ENCODE measurements at regions not wholly inside any gene's neighbourhood (a gene's known extent, or its start where the extent isn't known, plus 50 kb on each side); places are given as distances from the start of the nearest gene placed in this dataset.

DNA sequence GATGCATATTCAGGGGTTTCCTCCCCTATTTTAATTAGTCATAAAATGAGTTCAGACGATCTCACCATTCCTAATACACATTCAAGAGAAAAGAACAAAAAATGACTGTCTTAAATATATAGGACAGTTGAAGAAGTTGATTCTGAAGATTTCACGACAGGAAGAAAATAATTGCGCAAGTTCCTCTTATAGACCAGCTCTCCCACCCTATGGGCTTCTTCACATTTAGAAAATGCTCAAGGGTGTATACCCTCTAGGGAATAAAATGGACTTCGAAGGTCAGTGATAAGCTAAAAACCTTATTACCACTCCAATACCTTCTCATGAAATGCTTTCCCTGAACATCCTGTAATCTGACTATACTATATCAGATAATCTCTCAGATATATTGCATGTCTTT is 149.2 kb upstream of the TEX13C start:
- TF ChIP-seq, protein P1, sequence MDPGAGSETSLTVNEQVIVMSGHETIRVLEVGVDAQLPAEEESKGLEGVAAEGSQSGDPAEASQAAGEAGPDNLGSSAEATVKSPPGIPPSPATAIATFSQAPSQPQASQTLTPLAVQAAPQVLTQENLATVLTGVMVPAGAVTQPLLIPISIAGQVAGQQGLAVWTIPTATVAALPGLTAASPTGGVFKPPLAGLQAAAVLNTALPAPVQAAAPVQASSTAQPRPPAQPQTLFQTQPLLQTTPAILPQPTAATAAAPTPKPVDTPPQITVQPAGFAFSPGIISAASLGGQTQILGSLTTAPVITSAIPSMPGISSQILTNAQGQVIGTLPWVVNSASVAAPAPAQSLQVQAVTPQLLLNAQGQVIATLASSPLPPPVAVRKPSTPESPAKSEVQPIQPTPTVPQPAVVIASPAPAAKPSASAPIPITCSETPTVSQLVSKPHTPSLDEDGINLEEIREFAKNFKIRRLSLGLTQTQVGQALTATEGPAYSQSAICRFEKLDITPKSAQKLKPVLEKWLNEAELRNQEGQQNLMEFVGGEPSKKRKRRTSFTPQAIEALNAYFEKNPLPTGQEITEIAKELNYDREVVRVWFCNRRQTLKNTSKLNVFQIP (CRISPR knock-in tag; IDR thresholded peaks at IDR 0.05; ENCODE audit: borderline replicate concordance, low read depth), result no peak
- TF ChIP-seq SNAI2 (CRISPR knock-in tag; IDR thresholded peaks at IDR 0.05) (no peak), OSR1 (CRISPR knock-in tag; IDR thresholded peaks at IDR 0.05) (no peak), RARB (CRISPR knock-in tag; IDR thresholded peaks at IDR 0.05) (no peak), ZNF70 (CRISPR knock-in tag; IDR thresholded peaks at IDR 0.05) (no peak), TCF4 (CRISPR knock-in tag; IDR thresholded peaks at IDR 0.05; ENCODE audit: borderline replicate concordance) (no peak), ZFP3 (CRISPR knock-in tag; IDR thresholded peaks at IDR 0.05) (no peak), CSDC2 (CRISPR knock-in tag; IDR thresholded peaks at IDR 0.05) (no peak), ESRRG (CRISPR knock-in tag; IDR thresholded peaks at IDR 0.05) (no peak), ISL1 (CRISPR knock-in tag; IDR thresholded peaks at IDR 0.05) (no peak), ZNF8 (CRISPR knock-in tag; IDR thresholded peaks at IDR 0.05) (no peak), ZFP30 (CRISPR knock-in tag; IDR thresholded peaks at IDR 0.05) (no peak), GLIS3 (CRISPR knock-in tag; IDR thresholded peaks at IDR 0.05) (no peak), ZC3H10 (CRISPR knock-in tag; IDR thresholded peaks at IDR 0.05) (no peak)
- TF ChIP-seq, protein P2, sequence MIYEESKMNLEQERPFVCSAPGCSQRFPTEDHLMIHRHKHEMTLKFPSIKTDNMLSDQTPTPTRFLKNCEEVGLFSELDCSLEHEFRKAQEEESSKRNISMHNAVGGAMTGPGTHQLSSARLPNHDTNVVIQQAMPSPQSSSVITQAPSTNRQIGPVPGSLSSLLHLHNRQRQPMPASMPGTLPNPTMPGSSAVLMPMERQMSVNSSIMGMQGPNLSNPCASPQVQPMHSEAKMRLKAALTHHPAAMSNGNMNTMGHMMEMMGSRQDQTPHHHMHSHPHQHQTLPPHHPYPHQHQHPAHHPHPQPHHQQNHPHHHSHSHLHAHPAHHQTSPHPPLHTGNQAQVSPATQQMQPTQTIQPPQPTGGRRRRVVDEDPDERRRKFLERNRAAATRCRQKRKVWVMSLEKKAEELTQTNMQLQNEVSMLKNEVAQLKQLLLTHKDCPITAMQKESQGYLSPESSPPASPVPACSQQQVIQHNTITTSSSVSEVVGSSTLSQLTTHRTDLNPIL (CRISPR knock-in tag; IDR thresholded peaks at IDR 0.05; ENCODE audit: low read depth), result no peak
- TF ChIP-seq, protein P3, sequence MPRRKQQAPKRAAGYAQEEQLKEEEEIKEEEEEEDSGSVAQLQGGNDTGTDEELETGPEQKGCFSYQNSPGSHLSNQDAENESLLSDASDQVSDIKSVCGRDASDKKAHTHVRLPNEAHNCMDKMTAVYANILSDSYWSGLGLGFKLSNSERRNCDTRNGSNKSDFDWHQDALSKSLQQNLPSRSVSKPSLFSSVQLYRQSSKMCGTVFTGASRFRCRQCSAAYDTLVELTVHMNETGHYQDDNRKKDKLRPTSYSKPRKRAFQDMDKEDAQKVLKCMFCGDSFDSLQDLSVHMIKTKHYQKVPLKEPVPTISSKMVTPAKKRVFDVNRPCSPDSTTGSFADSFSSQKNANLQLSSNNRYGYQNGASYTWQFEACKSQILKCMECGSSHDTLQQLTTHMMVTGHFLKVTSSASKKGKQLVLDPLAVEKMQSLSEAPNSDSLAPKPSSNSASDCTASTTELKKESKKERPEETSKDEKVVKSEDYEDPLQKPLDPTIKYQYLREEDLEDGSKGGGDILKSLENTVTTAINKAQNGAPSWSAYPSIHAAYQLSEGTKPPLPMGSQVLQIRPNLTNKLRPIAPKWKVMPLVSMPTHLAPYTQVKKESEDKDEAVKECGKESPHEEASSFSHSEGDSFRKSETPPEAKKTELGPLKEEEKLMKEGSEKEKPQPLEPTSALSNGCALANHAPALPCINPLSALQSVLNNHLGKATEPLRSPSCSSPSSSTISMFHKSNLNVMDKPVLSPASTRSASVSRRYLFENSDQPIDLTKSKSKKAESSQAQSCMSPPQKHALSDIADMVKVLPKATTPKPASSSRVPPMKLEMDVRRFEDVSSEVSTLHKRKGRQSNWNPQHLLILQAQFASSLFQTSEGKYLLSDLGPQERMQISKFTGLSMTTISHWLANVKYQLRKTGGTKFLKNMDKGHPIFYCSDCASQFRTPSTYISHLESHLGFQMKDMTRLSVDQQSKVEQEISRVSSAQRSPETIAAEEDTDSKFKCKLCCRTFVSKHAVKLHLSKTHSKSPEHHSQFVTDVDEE (CRISPR knock-in tag; IDR thresholded peaks at IDR 0.05), result no peak
- TF ChIP-seq, protein P4, sequence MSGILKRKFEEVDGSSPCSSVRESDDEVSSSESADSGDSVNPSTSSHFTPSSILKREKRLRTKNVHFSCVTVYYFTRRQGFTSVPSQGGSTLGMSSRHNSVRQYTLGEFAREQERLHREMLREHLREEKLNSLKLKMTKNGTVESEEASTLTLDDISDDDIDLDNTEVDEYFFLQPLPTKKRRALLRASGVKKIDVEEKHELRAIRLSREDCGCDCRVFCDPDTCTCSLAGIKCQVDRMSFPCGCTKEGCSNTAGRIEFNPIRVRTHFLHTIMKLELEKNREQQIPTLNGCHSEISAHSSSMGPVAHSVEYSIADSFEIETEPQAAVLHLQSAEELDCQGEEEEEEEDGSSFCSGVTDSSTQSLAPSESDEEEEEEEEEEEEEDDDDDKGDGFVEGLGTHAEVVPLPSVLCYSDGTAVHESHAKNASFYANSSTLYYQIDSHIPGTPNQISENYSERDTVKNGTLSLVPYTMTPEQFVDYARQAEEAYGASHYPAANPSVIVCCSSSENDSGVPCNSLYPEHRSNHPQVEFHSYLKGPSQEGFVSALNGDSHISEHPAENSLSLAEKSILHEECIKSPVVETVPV (CRISPR knock-in tag; IDR thresholded peaks at IDR 0.05), result no peak

DNA sequence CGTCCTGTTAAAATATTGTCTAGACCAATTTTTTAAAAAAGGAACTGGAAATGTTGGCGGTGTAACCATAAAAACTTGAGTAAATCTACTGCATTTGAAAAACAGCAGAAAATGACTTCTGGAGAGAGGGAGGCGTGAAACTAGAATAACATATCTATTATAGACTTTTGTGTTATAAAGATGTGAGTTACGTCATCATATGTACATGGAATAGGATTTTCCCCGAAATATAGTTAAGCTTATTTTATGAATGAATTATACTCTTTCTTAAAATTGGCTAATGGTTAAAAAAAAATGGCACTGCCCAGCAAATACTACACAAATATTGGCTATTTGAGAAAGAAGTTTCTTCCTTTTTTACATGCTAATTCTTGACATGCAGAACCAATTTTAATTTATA is 147.1 kb upstream of the TEX13C start:
- TF ChIP-seq TCF4 (CRISPR knock-in tag; IDR thresholded peaks at IDR 0.05; ENCODE audit: borderline replicate concordance) (no peak), ISL1 (CRISPR knock-in tag; IDR thresholded peaks at IDR 0.05) (no peak), RARB (CRISPR knock-in tag; IDR thresholded peaks at IDR 0.05) (no peak), BACH2 (CRISPR knock-in tag; IDR thresholded peaks at IDR 0.05; ENCODE audit: borderline replicate concordance) (no peak)
- no peak for ATAC-seq

More for the DNA sequence above, 149.2 kb upstream of the TEX13C start:
- no peak for ATAC-seq

DNA sequence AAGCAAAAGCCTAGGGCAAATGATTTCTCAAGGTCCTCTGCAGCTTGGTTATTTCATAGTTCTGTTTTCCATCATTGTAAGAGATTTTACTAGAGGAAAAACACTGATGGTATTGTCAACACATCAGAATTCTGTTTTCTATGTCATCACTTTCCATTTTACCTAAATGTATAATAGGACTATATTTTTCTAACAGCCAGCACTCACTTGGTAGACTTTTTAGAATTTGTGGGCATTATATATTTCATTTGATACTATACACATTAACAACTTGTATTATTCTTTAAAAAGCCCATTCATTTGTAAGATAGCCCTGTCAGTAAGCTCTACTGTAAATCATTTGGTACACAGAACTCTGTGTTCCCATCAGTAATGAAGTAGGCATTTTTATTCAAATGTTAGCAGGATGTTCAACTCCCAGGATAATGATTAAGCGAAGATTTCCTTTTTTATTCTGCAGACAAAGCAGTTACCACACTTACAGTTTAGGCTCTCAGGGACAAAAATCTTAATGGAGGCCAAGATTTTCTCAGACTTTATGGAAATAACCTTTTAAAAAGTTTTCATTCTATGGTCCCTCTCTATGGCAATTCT is 143.6 kb upstream of the TEX13C start:
- ATAC-seq, result no peak
- TF ChIP-seq, protein P5, sequence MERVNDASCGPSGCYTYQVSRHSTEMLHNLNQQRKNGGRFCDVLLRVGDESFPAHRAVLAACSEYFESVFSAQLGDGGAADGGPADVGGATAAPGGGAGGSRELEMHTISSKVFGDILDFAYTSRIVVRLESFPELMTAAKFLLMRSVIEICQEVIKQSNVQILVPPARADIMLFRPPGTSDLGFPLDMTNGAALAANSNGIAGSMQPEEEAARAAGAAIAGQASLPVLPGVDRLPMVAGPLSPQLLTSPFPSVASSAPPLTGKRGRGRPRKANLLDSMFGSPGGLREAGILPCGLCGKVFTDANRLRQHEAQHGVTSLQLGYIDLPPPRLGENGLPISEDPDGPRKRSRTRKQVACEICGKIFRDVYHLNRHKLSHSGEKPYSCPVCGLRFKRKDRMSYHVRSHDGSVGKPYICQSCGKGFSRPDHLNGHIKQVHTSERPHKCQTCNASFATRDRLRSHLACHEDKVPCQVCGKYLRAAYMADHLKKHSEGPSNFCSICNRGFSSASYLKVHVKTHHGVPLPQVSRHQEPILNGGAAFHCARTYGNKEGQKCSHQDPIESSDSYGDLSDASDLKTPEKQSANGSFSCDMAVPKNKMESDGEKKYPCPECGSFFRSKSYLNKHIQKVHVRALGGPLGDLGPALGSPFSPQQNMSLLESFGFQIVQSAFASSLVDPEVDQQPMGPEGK (CRISPR knock-in tag; IDR thresholded peaks at IDR 0.05; ENCODE audit: borderline replicate concordance), result no peak
- TF ChIP-seq, protein P1 (CRISPR knock-in tag; IDR thresholded peaks at IDR 0.05; ENCODE audit: borderline replicate concordance, low read depth), result no peak
- TF ChIP-seq ZC3H10 (CRISPR knock-in tag; IDR thresholded peaks at IDR 0.05), result no peak
- no peak for TF ChIP-seq PPARA (CRISPR knock-in tag; IDR thresholded peaks at IDR 0.05; ENCODE audit: borderline replicate concordance)

All from SK-N-SH treated with all-trans-retinoic acid at 6 μM for 48 hours (cell line).